Ovary (tissue), 3 donors: ENCODE measurements at regions not wholly inside any gene's neighbourhood (a gene's known extent, or its start where the extent isn't known, plus 50 kb on each side); places are given as distances from the start of the nearest gene placed in this dataset.

Experiments used
- EP300 ChIP-seq: sonication (generic); formaldehyde crosslinking; IDR thresholded peaks from one replicate; pipeline ENCODE4 v1.6.1; 2017; ENCODE audit warnings: antibody characterized with exemption
- TF ChIP-seq, protein P1 (sequence below), 3 donors: fragments of 450-650 bp in 2 of 3; fragments of 200-600 bp in 1 of 3; IDR thresholded peaks; one replicate each; pipeline versions ENCODE4 v1.5.1 to v1.8.0; 2016 to 2022; ENCODE audit warnings: antibody characterized with exemption in 3 of 3, mild to moderate bottlenecking in 1 of 3
- donor health status: DM: no; HTN: no; CAD: no.

GRCh38 chr12:23132357-23132756, 507.4 kb downstream of the ETNK1 start:
- TF ChIP-seq, protein P1, sequence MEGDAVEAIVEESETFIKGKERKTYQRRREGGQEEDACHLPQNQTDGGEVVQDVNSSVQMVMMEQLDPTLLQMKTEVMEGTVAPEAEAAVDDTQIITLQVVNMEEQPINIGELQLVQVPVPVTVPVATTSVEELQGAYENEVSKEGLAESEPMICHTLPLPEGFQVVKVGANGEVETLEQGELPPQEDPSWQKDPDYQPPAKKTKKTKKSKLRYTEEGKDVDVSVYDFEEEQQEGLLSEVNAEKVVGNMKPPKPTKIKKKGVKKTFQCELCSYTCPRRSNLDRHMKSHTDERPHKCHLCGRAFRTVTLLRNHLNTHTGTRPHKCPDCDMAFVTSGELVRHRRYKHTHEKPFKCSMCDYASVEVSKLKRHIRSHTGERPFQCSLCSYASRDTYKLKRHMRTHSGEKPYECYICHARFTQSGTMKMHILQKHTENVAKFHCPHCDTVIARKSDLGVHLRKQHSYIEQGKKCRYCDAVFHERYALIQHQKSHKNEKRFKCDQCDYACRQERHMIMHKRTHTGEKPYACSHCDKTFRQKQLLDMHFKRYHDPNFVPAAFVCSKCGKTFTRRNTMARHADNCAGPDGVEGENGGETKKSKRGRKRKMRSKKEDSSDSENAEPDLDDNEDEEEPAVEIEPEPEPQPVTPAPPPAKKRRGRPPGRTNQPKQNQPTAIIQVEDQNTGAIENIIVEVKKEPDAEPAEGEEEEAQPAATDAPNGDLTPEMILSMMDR (IDR thresholded peaks at IDR 0.05): no peak
- no peak for TF ChIP-seq EP300
